GM23248 (cell line): ENCODE measurements at regions not wholly inside any gene's neighbourhood (a gene's known extent, or its start where the extent isn't known, plus 50 kb on each side); places are given as distances from the start of the nearest gene placed in this dataset.

Experiments
- EZH2 ChIP-seq: fragments of 200-600 bp; sonication (generic); IDR thresholded peaks from 2 replicates; pipeline ENCODE4 v1.6.1; 2018; ENCODE audit warnings: antibody characterized with exemption, mild to moderate bottlenecking; ENCODE audit not compliant: insufficient read depth, poor library complexity, severe bottlenecking
- EZH2phosphoT487 ChIP-seq: fragments of 200-600 bp; sonication (generic); IDR thresholded peaks from 2 replicates; pipeline ENCODE4 v1.6.1; 2018; ENCODE audit warnings: antibody characterized with exemption, moderate library complexity, mild to moderate bottlenecking, low read depth; ENCODE audit not compliant: insufficient read depth

DNA sequence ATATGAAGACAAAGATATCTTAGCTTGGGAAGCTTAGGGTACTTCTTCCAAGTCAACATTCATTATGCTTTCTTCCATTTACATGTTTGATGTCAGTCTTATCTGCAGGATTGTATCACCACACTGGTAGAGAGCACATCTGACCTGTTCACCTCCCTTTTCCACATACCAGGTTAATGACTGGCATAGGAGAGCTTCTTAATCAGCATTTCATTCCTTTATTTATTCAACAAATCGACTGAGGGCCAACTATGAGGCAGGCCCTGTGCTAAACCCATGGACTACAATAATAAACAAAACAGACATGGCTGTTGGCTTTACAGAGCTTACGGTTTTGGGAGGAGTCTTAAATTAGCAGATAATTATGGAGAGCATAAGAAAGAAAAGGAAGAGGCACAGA, 378.1 kb upstream of the CDH11 start:
- TF ChIP-seq EZH2 (no peak), EZH2phosphoT487 (no peak)
